HCT116 (cell line): ENCODE measurements at regions not wholly inside any gene's neighbourhood (a gene's known extent, or its start where the extent isn't known, plus 50 kb on each side); places are given as distances from the start of the nearest gene placed in this dataset.

Experiments used
- ATAC-seq: fragments of 200-7000 bp; cut with Tn5 transposase; 2 replicates; pipeline ENCODE4 v1.9.1; 2020; ENCODE audit warnings: mild to moderate bottlenecking, moderate library complexity
- BruUV-seq: library from RNA; stranded (reverse); fragments of 400-500 nt; replicated peaks from 2 replicates; lab custom pipeline; 2021; lab: Mats Ljungman, UMichigan
- CTCF ChIA-PET: fragments of 300-600 bp; sonication (Branson Sonifier 250); formaldehyde crosslinking; loops from one replicate; lab custom pipeline; 2021; ENCODE audit warnings: antibody characterized with exemption; lab: Charles Lee
- POLR2A ChIA-PET: fragments of 300-600, 350-600 bp; sonication (Branson Sonifier 250); formaldehyde crosslinking; loops from one replicate; lab custom pipeline; 2021; ENCODE audit warnings: antibody characterized with exemption; lab: Charles Lee
- RAD21 ChIA-PET, 2 experiments: fragments of 300-600 bp; sonication (Branson Sonifier 250); formaldehyde crosslinking; loops; one replicate each; lab custom pipeline; 2023; ENCODE audit warnings: low total read pairs in 2 of 2; ENCODE audit not compliant: uncharacterized antibody in 2 of 2, unreplicated experiment in 2 of 2, low non-redundant PET in 1 of 2; lab: Charles Lee
- DNase-seq: peaks from one replicate; pipeline ENCODE4 v3.0.0-alpha.2; 2010; ENCODE audit warnings: low read depth, low spot score
- H2AFZ ChIP-seq: fragments of 200-600 bp; shearing (Covaris generic), sonication (generic); 2 replicates; pipeline ENCODE4 v1.6.1; 2017; ENCODE audit warnings: low read depth, mixed run types, mixed read lengths, antibody characterized with exemption, low read length; ENCODE audit not compliant: poor library complexity, severe bottlenecking
- H3K27ac ChIP-seq: 2 replicates; pipeline ENCODE4 v1.5.1; 2012; ENCODE audit warnings: low read depth, low read length
- H3K27me3 ChIP-seq: fragments of 200-600 bp; sonication (generic); 2 replicates; pipeline ENCODE4 v1.6.1; 2016; ENCODE audit warnings: mixed run types, low read length, mixed read lengths; ENCODE audit not compliant: insufficient read depth
- H3K36me3 ChIP-seq, 2 experiments: fragments of 200-500 bp in 1 of 2; fragments of 200-600 bp in 1 of 2; sonication (Bioruptor generic) in 1 of 2; sonication (generic) in 1 of 2; 2 replicates each; pipeline versions ENCODE4 v1.5.1 to v1.6.1; 2014 to 2016; ENCODE audit warnings: low read length in 2 of 2, inconsistent platforms in 1 of 2, mixed read lengths in 1 of 2, mixed run types in 1 of 2; ENCODE audit not compliant: insufficient read depth in 2 of 2, control insufficient read depth in 1 of 2
- H3K4me1 ChIP-seq, 2 experiments: fragments of 200-600 bp in 1 of 2; sonication (generic) in 1 of 2; 2 replicates each; pipeline versions ENCODE4 v1.5.1 to v1.6.1; 2012 to 2017; ENCODE audit warnings: low read length in 2 of 2, inconsistent platforms in 1 of 2, mild to moderate bottlenecking in 1 of 2, mixed read lengths in 1 of 2, mixed run types in 1 of 2, moderate library complexity in 1 of 2; ENCODE audit not compliant: insufficient read depth in 2 of 2, control insufficient read depth in 1 of 2
- H3K4me2 ChIP-seq: fragments of 200-600 bp; sonication (generic); 2 replicates; pipeline ENCODE4 v1.6.1; 2017; ENCODE audit warnings: mixed run types, low read length, mixed read lengths
- H3K4me3 ChIP-seq, 2 experiments: fragments of 200-600 bp in 1 of 2; sonication (generic) in 1 of 2; replicated peaks in 1 of 2; 2 replicates each; pipeline ENCODE4 v1.5.1; 2011 to 2016; ENCODE audit warnings: low read length in 2 of 2, control low read depth in 1 of 2, low read depth in 1 of 2, mild to moderate bottlenecking in 1 of 2, mixed read lengths in 1 of 2, mixed run types in 1 of 2
- H3K79me2 ChIP-seq: fragments of 200-600 bp; sonication (generic); 2 replicates; pipeline ENCODE4 v1.6.1; 2017; ENCODE audit warnings: mild to moderate bottlenecking, mixed run types, low read length, moderate library complexity, mixed read lengths; ENCODE audit not compliant: insufficient read depth
- H3K9ac ChIP-seq: fragments of 200-600 bp; sonication (generic); 2 replicates; pipeline ENCODE4 v1.6.1; 2016; ENCODE audit warnings: low read length, mixed read lengths
- H3K9me2 ChIP-seq: fragments of 200-600 bp; sonication (generic), shearing (Covaris generic); 2 replicates; pipeline ENCODE4 v1.6.1; 2017; ENCODE audit warnings: mixed run types, mild to moderate bottlenecking, moderate library complexity; ENCODE audit not compliant: insufficient read depth
- H3K9me3 ChIP-seq, 2 experiments: fragments of 200-500 bp in 1 of 2; fragments of 200-600 bp in 1 of 2; sonication (Bioruptor generic) in 1 of 2; sonication (generic) in 1 of 2; 2 replicates each; pipeline ENCODE4 v1.6.1; 2014 to 2017; ENCODE audit warnings: low read length in 2 of 2, mixed read lengths in 2 of 2, inconsistent platforms in 1 of 2, low read depth in 1 of 2, mild to moderate bottlenecking in 1 of 2, mixed run types in 1 of 2, moderate library complexity in 1 of 2; ENCODE audit not compliant: control insufficient read depth in 1 of 2, insufficient read depth in 1 of 2
- H4K20me1 ChIP-seq: fragments of 200-600 bp; sonication (generic), shearing (Covaris generic); 2 replicates; pipeline ENCODE4 v1.6.1; 2017; ENCODE audit warnings: mixed run types, mild to moderate bottlenecking, moderate library complexity; ENCODE audit not compliant: insufficient read depth
- CBX3 ChIP-seq: IDR thresholded peaks from 2 replicates; pipeline ENCODE4 v1.6.1; 2012; ENCODE audit warnings: low read depth
- CEBPB ChIP-seq: IDR thresholded peaks from 2 replicates; pipeline ENCODE4 v1.6.1; 2012; ENCODE audit warnings: low read depth
- FOSL1 ChIP-seq: IDR thresholded peaks from 2 replicates; pipeline ENCODE4 v1.6.1; 2012; ENCODE audit warnings: low read depth
- JUND ChIP-seq: IDR thresholded peaks from 2 replicates; pipeline ENCODE4 v1.6.1; 2012
- POLR2A ChIP-seq: IDR thresholded peaks from 2 replicates; pipeline ENCODE4 v1.7.0; 2011; ENCODE audit warnings: borderline replicate concordance; ENCODE audit not compliant: insufficient read depth, insufficient read length; ENCODE audit errors: extremely low read depth
- SIN3A ChIP-seq: IDR thresholded peaks from 2 replicates; pipeline ENCODE4 v1.6.1; 2012; ENCODE audit warnings: low read depth
- SP1 ChIP-seq: IDR thresholded peaks from 2 replicates; pipeline ENCODE4 v1.6.1; 2012; ENCODE audit warnings: low read depth
- ZBTB33 ChIP-seq: IDR thresholded peaks from 2 replicates; pipeline ENCODE4 v1.6.1; 2011; ENCODE audit warnings: mild to moderate bottlenecking, low read length, moderate library complexity; ENCODE audit not compliant: insufficient replicate concordance; ENCODE audit errors: extremely low read depth
- ZFX ChIP-seq: fragments of 450-650 bp; IDR thresholded peaks from 2 replicates; pipeline ENCODE4 v1.6.1; 2017
- intact Hi-C: fragments of 100-400 bp; cut with micrococcal nuclease; formaldehyde crosslinking; loops from 2 replicates; pipeline ENCODE4 v1.10.0; 2022

- no peaks in the 10 kb centered on the region for H3K9me3 ChIP-seq
- RAD21 ChIA-PET, result interaction anchor here in 1 of 2 experiments (1.0 kb wide), 1 partner anchor 153 kb away, joined by 3 read pairs; no protein-coding TSS in a partner anchor
- no peak for DNase-seq
- BruUV-seq, result no TSS peak
- no peak overlapping the region for H3K4me3 ChIP-seq
- H3K9ac ChIP-seq, result no peak overlapping the region
- H3K27ac ChIP-seq, result no peak overlapping the region
- intact Hi-C loops, result no loop called here
- no peaks in the 10 kb centered on the region for H3K4me1 ChIP-seq
- H3K27me3 ChIP-seq, result no peaks in the 10 kb centered on the region
- no peaks in the 10 kb centered on the region for H3K36me3 ChIP-seq
- ATAC-seq, result no peak
- H2AFZ ChIP-seq, result no peak overlapping the region
- no peak overlapping the region for H3K4me2 ChIP-seq
- POLR2A ChIA-PET, result no interaction called here
- TF ChIP-seq CBX3 (no peak), ZBTB33 (no peak), SP1 (no peak)
- H3K79me2 ChIP-seq, result no peaks in the 10 kb centered on the region
- H4K20me1 ChIP-seq, result no peaks in the 10 kb centered on the region
- CTCF ChIA-PET, result no interaction called here
- no peaks in the 10 kb centered on the region for H3K9me2 ChIP-seq
These were observed 60.9 kb upstream of the CLMP start for GRCh38 chr11:123255909-123256308.

GRCh38 chr11:123254357-123254756 is 59.3 kb upstream of the CLMP start:
- Histone ChIP-seq H3K36me3 (no peaks in the 10 kb centered on the region), H3K9me3 (no peaks in the 10 kb centered on the region), H3K79me2 (no peaks in the 10 kb centered on the region), H3K4me1 (peaks cover 0 to 3% of the 10 kb centered on the region in 2 experiments; a peak in 1 of 4 replicates), H3K4me2 (no peak overlapping the region), H3K9ac (no peak overlapping the region), H3K27me3 (no peaks in the 10 kb centered on the region), H3K9me2 (no peaks in the 10 kb centered on the region), H4K20me1 (no peaks in the 10 kb centered on the region), H2AFZ (no peak overlapping the region), H3K4me3 (no peak overlapping the region), H3K27ac (no peak overlapping the region)
- ChIA-PET RAD21 (no interaction called here), CTCF (no interaction called here), POLR2A (no interaction called here)
- TF ChIP-seq FOSL1 (no peak), JUND (no peak), POLR2A (no peak), ZBTB33 (no peak), SIN3A (no peak), ZFX (no peak), CEBPB (no peak)
- no peak for ATAC-seq
- intact Hi-C loops, result no loop called here
- no peak for DNase-seq
- no TSS peak for BruUV-seq
